Hippocampal formation (tissue), 2 donors: ENCODE measurements at regions not wholly inside any gene's neighbourhood (a gene's known extent, or its start where the extent isn't known, plus 50 kb on each side); places are given as distances from the start of the nearest gene placed in this dataset.
"Not testable (repeated sequence)": the region's sequence is repeated elsewhere in the genome, so short reads cannot be mapped to it uniquely, and the experiment has no call there.

Experiments used
- DNase-seq, 2 donors: peaks; one replicate each; lab custom pipeline; 2025; lab: John Stamatoyannopoulos, UW

DNA sequence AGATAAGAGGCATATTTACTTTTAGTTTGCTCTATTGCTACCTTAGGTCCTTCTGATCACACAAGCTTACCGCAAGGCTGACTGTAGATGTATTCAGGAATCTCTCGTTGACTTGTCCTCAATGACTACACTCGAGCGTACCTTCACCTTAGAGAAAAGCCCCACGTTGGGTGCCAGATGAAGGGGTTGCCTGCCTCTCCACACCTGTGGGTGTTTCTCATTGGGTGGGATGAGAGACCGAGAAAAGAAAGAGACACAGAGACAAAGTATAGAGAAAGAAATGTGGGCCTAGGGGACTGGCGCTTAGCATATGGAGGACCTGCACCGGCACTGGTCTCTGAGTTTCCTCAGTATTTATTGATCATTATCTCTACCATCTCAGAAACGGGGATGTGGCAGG lies 51.8 kb downstream of the ASCL4 start:
- no peak for DNase-seq

DNA sequence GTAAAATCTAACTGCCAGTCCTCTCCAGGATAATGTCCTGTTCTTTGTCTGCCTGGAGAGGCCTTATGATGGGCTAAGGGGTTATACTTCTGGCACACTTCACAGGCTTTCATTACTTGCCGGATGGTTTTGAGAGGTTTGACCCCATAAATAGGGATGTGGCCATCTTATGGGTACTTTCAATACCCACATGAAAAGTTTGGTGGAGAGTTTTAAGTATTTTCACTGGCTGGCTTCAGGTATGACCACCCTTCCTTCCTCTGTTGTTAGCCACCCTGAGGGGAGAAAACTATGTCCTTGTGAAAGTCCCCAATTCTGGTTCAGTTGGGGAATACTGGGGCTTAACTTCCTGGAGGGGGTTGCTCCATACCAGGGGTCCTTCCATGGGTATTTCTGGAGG lies 54.8 kb downstream of the ASCL4 start:
- DNase-seq: no peak

DNA sequence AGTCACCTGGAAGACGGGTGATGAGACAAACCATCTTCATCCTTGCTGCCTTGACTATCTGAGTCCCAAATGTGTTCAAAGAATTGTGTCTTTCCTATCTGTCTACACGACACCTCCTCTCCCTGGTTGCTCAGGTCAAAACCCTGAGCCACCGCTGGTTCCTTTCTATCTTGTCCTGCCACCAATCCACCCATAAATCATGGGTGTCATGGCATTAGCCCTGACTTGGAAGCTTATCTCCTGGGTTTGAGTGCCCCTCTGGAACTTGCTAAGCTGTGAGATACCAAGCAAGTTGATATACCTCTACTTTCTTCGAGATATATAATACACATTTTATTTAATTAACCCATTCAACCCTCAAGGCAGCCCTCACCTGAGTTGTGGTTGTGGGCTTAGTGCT lies 57.9 kb downstream of the ASCL4 start:
- DNase-seq: no peak

DNA sequence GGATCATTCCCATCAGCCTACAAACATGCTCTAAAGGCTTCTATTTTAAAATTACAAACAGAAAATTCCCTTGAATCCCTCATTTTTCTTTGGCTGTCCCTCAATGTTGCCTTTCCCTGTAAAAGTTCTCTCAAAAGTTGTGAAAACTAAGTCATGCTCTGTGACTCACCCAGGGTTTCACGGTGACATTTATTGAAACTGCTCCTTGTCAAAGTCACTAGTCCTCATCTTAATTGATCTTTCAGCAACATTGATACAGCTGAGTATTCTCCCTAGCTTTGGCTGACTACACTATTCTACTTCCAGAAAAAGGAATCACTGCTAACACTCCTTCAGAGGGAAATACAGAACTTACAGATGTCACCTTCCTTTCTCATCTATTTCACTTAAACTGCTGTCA lies 65.7 kb downstream of the ASCL4 start:
- no peak for DNase-seq

DNA sequence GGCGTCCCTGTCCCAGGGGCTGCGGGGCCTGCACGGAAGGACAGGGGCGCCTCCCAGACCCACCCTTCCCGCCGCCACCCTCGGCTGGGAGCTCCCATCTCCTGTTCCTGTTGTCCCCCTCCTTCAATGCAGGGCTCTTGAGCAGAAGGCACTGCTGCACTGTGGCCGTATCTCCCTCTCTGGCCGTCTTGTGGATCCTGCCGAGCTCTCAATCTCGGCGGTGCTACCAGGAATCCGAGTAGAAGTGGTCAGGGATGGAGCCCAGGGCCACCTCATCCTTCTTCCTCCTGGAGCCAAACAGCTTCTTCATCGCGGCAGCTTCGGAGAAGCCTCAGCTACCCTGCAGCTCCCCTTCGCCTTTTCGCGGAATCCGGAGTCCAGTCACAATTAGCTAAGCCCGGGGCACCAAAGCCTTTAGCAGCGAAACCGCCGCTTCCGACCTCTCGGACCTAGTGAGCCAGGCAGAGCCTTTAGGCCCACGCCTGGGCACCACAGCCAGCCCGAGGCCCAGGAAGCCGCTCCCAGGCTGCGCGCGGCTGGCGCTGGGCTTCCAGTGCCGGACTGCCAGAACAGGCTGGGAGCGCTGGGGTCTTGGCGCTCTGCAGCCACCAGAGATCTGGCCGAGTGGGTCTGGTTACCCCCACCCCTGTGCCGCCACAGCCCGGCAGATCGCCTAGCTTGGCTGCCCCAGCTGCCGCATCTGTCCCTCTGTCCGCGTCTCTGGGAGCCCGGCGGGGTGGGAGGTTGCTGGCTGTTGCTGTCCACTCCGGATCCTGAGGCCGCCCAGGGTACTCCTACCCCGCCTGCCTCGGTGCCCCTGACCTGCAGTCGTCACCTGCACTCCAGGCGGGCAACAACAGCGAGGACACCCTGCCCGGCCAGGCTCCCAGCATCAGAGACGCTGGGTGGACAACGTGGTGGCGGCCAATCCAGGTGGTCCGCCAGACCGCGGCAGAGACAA lies 69.1 kb downstream of the ASCL4 start:
- DNase-seq: no peak

DNA sequence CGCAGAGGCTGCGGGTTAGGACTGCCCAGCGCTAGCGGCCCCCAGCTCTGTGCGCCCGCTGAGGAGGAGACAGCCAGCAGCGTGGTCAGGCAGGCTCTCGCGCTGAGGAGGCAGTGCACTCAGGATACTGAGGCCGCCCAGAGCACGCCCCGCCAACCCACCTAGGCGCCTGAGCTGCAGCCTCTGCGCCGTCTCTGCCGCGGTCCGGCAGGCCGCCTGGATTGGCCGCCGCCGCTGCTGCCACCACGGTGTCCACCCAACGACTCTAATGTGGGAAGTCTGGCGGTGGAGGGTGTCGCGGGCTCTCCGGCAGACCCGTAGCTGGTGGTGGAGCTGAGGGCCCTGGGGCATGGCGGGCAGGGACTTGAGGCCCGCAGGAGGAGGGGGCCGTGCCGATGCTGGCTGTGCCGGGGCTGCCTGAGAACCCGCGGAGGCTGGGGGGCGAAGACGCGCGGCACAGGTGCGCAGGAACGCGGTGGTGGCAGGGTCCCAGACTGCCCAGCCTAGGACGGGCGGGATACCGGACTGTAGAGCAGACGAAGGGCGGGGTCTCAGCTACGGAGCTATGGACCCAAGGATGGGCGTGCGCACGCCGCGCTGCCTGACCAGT lies 69.9 kb downstream of the ASCL4 start:
- no peak for DNase-seq

DNA sequence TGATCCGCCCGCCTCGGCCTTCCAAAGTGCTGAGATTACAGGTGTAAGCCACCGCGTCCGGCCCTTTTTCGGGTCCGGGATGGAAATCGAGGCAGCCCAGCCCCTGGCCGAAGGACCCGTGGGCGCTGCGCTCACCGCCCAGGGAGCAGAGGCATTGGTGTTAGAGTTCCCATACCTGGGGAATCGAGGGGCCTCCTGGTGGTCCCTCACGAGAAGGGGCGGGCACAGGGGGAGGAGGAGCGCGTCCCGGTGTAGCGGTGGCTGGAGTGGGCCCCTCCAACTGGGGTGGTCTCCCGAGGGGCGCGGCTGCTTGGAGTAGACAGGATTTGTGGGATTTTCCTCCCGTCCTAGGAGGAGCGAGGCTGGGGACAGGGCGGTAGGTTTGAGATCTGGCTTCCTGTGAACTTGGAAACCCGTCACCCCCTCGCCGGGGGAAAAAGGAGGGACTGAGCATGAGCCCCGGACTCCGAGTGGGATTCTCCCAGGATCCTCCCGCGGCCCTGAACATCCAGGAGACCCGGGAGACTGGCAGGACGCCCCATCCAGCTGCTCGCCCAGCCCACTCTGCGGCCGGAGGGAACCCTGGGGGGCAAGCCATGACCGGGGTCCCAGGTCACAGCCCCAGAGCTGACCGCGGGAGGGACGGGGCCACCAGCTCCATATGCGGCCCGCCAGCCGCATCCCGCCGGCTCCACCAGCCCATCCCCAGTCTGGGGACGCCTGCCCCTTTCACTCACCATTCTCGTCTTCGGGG lies 70.9 kb downstream of the ASCL4 start:
- DNase-seq: no peak

DNA sequence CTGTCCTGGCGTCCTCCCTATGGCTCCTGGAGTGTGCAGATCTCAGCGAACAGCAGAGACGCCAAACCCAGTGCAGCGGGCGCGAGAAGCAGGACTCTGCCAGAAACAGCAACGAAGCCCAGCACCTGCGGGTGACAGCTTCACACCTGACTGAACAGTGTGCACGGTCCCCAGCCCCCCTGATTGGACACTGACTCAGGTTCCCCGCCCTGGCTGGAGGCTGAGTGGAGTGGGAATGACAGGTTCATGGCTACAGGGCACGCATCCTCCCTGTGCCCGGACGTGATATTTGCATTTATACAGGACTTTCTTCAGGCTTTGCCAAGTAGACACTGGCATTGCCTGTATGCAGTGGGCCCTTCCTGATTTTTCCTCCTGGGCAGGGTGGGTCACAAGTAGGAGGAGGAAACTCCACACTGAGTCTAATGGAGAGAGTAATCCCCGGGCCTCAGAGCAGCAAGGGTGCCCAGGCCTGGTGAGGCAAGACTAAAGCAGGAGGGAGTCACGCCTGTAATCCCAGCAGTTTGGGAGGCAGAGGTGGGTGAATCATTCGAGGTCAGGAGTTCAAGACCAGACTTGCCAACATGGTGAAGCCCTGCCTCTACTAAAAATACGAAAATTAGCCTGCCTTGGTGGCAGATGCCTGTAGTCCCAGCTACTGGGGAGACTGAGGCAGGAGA lies 71.6 kb downstream of the ASCL4 start:
- no peak for DNase-seq

DNA sequence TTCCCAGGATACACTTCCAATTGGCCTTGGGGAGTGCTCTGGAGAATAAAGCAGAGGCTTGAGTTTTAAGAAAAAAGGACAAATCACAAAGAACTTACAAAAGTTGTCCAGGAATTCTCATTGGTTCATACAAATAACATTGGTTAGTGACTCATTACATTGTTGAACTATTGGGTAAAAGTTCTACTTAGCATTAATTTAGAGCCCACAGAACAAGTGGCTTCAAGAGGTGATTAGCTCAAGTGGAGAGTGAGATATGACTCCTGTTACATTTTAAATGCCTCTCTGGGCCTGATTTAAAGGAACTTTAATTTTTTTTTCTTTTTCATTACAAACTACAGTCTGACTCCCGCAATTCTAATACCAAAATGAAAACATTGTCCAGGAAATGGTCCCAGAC lies 72.9 kb downstream of the ASCL4 start:
- no peak for DNase-seq

DNA sequence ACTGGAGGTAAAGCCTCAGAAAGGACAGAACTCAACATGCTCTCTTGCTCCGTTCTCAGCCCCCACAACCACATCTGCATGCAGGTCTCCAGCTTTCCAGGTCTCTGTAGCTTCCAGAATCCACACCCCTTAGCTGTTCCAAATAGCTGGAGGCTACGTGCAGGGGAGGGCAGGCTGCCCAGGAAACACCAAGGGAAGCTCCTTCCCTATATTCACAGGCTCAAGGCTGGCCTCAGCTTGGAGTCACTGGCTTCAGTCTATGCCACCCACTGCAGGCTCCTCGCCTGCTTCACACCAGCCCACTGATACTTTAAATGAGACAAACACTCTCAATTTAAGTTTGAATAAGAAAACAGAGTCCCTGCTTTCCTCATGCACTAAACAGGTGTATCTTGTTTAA lies 73.3 kb downstream of the ASCL4 start:
- no peak for DNase-seq

DNA sequence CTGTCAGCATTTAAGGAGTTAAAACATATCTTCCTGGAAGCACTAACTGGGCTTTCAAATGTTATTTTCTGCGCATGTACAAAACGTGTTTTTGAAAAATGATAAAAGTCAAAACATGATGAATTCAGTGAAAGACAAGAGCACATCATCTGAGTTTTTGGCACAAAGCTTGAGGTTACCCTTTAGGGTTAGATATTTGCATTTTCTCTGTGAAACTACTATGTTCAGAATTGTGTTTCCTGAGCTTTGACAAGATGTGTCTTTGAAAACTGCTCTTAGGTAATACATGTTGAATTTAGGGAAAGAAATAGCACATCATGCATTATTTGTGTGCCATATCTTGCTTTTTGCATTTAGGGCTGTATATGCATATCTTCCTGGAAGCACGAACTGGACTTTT lies 79.0 kb downstream of the ASCL4 start:
- no peak for DNase-seq

DNA sequence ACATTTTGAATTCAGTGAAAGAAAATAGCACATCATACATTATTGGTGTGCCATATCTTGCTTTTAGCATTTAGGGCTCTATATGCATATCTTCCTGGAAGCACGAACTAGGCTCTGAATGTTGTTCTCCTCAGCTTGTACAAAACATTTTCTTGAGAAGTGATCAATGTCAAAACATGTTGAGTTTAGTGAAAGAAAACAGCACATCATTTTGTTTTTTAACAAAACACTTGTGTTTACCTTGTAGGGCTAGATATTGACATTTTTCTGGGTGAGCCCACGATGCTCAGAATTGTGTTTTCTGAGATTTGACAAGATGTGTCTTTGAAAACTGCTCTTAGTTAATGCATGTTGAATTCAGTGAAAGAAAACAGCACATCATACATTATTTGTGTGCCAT lies 81.0 kb downstream of the ASCL4 start:
- no peak for DNase-seq

DNA sequence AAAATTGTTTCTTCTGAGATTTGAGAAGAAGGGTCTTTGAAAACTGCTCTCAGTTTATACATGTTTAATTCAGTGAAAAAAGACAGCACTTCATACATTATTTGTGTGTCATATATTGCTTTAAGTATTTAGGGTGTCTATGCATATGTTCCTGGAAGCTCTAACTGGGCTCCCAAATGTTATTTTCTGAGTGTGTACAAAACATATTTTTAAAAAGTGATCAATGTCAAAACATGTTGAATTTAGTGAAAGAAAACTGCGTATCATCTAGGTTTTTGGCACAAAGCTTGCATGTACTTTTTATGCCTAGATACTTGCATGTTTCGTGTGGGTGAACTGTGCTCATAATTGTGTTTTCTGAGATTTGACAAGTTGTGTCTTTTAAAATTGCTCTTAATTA lies 81.6 kb downstream of the ASCL4 start:
- no peak for DNase-seq

DNA sequence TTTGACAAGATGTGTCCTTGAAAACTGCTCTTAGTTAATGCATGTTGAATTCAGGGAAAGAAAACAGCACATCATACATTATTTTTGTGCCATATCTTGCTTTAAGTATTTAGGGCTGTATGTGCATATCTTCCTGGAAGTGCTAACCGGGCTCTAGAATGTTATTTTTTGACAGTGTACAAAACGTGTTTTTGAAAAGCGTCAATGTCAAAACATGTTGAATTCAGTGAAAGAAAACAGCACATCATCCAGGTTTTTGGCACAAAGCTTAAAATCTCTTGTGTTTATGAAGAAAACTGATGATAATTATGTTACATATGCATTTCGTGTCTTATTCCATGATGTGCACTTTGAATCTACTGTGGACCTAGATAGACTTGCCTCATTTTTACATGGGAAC lies 82.7 kb downstream of the ASCL4 start:
- no peak for DNase-seq

DNA sequence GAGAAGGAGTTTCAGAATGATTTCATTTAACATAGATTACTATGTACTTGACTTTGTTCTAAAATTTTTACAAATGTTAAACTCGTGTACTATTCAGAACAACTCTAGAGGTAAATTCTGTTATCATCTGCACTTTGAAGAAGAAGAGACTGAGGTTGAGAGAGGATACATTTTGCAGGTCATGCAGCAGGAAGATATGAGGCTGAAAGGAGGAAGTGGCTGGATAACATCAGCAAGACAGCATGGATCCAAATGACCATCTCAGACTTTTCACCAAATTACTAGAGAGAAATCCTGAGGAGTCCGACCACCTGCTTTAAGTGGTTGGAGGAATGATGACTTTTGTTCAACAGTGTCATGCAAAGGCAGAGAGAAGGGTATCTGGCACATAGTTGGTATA lies 84.9 kb downstream of the ASCL4 start:
- DNase-seq: no peak

DNA sequence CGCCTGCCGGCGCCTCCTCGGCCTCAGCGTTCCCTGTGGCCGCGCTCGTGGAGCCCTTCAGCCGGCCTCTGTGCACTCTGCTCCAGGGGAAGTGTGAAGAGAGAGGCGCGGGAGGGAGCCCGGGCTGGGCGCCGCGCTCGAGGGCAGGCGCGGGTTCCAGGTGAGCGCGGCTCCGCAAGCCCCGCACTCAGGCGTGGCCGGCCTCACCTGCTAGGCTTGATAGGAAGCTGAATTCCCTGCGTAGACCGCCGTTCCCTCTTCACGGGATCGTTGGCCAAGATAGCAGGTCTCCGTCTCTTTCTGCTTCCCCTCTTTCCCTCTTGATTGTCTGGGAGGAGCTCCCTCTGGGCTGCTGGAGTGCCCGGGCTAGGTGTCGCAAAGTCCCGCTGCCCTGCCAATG lies 89.7 kb downstream of the ASCL4 start:
- no peak for DNase-seq

DNA sequence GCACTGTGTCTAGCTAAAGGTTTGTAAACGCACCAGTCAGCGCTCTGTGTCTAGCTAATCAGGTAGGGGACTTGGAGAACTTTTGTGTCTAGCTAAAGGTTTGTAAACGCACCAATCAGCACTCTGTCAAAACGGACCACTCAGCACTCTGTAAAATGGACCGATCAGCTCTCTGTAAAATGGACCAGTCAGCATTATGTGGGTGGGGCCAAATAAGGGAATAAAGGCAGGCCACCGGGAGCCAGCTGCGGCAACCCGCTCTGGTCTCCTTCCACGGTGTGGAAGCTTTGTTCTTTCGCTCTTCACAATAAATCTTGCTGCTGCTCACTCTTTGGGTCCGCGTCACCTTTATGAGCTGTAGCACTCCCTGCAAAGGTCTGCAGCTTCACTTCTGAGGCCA lies 90.2 kb downstream of the ASCL4 start:
- DNase-seq: not testable (repeated sequence)

DNA sequence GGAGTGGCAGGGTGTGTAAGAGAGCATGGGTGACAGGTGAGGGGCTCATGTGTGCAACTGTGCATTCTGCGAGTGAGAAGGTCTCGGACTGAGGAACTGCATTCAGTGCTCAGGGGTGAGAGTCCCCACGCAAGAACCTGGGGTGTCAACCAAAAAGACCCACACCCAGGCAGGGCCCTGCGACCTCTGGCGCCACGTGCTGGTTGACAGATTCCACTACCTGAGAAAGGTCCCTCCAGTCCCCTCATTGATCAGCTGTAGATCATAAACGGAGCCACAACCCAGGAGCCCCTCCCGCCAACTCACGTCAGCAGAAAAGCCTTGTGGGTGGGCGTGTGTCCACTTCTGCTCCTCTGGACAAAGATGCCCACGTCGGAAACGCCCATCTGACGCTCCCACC lies 98.7 kb downstream of the ASCL4 start:
- DNase-seq: no peak

DNA sequence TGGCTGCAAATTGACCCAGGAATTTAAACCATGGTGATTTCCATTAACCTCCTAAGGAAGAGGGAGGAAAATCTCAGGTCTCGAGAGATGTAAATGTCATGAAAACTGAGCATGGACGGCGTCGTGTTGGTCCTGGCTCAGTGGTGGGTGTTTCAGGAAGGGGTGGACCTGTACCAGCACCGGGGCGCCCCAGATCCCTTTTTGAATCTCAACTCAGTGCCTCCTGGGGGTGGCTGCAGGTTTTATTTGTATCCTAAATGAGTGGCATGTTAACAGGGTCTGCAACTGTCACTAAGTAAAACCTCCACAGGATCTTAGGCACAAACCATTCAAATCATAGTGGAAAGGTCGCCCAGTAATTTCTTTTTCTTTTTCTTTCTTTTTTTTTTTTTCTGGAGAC lies 101.3 kb downstream of the ASCL4 start:
- no peak for DNase-seq

DNA sequence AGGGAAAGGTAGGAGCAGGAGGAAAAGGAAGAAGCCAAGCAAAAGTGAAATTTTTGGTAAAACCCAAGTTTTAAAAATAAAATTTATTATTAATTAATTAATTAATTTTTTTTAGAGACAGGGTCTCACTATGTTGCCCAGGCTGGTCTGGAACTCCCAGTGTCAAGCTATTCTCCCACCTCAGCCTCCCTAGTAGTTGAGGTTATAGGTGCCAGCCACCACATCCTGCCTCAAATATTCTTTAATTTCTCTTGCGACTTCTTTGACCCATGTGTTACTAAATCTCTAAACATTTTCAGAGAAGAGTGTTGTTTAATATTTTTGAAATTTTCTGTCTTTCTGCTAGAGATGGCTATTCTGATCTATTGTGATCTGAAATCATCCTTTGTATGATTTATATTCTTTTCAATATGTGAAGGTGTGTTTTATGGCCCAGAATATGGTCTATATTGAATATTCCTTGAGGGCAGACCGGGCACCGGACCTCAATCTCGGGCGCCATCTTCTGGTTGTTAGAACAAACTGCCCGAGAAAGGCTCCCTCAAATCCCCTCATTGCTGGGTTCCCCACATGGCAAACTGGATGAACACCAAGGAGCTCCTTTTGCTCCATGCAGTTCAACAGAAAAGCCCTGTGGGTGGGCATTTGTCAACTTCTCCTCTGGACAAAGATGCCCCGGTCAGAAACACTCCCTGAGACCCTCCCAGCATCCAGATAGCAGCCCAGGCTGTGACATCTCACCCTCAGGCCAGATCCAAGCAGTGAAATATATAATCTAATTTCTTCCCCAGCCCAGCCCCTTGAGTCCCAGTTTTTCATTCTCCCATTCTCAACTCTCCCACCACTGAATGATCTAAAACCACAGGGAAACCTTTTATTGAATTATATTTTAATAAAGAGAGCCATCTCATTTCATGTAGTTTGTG lies 110.5 kb downstream of the ASCL4 start:
- peak in 1 of 2 donors; percentile 31 for DNase-seq

DNA sequence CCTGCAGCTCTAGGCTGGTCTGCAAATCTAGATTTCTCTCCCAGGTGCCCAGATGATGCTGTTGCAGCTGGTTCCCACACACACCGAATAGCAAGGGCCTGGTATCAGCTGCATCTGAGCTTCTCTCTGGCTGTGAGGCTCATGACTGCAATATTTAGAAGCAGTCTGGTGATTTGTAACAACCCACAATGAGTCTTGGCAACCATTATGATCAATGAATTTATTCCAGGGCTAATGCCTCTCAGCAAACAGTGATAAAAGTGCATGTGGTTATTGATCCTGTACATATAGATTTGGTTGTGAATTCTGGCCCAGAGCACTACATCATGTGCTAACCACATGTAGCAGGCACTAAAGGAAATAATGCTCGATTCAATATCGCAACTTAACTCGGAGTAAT lies 114.3 kb downstream of the ASCL4 start:
- DNase-seq: no peak
